Fibroblast of peridontal ligament (primary cell): ENCODE measurements at regions not wholly inside any gene's neighbourhood (a gene's known extent, or its start where the extent isn't known, plus 50 kb on each side); places are given as distances from the start of the nearest gene placed in this dataset.
A peak's percentile ranks its signal among the peaks of the same experiment; 100 is the strongest.

Experiments used
- DNase-seq: peaks from one replicate; pipeline ENCODE4 v3.0.0-alpha.2; 2010; ENCODE audit errors: extremely low read depth

- no peak for DNase-seq
These were observed 53.7 kb upstream of the SMAD1 start for GRCh38 chr4:145427991-145428390.

DNA sequence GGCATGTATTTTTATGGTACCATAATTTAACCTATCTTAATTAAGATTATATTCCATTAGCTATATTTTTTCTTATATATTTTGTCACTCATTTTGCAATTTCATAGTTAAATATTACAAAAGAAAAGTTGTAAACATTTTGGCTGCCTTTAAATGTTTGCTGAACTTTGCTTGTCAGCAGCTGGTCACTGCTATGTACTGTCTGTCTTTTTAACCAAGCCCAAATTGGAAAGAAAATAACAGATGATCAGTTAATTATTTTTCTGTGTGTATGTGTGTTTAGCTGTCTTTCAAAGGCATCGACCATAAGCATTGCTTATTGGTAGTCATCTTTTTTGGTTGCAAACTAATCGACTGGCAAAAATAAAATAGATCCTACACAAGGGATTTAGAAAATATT is 54.4 kb upstream of the SMAD1 start:
- DNase-seq = no peak

DNA sequence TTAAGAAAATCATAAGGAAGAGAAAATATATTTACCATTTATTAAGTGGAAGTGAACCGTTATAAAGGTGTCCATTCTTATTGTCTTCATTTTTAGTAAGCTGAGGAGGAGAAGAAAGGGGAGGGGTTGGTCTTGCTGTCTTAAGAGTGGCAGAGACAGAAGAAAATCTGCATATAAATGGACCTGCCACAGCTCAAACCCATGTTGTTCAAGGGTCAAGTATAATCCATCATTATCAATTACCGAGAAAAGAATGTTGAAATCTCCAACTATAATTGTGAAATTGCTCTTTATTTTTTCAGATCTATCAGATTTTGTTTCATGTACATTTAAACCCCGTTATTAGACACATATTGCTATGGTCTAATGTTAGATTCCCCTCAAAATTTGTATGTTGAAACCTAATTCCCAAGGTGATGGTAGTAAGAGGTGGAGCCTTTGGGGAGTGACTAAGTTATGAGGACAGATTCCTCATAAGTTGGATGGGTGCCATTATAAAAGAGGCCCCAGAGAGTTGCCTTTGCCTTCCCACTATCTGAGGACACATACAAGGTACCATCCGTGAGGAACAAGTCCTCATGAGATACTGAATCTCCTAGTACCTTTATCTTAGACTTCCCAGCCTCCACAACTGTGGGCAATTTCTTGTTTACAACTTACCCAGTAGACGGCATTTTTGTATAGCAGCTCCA is 58.5 kb upstream of the SMAD1 start:
- no peak for DNase-seq

GRCh38 chr4:145420595-145421214 is 60.9 kb upstream of the SMAD1 start:
- no peak for DNase-seq

- DNase-seq = no peak
These were observed 62.9 kb upstream of the SMAD1 start for GRCh38 chr4:145418739-145419138.

DNA sequence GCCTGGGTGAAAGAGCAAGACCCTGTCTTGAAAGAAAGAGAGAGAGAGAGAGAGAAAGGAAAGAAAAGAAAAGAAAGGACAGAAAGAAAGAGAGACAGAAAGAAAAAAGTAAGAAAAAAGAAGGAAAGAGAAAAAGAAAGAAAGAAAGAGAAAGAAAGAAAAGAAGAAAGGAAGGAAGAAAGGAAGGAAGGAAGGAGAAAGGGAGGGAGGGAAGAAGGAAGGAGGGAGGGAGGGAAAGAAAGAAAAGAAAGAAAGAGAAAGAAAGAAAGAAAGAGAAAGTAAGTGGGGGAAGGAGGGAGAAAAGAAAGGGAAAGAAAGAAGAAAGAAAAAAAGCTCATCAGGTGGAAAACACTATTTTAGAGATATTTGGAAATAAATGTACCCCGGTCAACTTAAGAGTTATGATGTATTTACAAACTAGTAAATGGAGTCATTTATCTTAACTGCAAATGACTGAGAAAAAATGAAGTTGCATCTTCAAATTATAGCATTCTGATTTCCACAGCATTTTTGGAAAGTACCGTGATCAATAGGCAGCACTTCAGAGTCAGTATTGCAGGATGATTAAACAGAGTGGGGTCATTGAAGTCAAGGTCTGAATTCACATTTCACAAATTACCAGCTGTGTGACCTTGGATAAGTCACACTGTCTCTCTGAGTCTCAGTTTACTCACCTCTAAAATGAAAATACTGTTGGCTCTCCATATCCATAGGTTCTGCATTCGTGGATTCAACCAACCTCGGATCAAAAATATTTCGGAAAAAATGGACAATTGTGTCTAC is 64.1 kb upstream of the SMAD1 start:
- no peak for DNase-seq

- no peak for DNase-seq
These were observed 66.8 kb upstream of the SMAD1 start for GRCh38 chr4:145414841-145415240.

GRCh38 chr4:145414226-145414625 is 67.4 kb upstream of the SMAD1 start:
- no peak for DNase-seq

DNA sequence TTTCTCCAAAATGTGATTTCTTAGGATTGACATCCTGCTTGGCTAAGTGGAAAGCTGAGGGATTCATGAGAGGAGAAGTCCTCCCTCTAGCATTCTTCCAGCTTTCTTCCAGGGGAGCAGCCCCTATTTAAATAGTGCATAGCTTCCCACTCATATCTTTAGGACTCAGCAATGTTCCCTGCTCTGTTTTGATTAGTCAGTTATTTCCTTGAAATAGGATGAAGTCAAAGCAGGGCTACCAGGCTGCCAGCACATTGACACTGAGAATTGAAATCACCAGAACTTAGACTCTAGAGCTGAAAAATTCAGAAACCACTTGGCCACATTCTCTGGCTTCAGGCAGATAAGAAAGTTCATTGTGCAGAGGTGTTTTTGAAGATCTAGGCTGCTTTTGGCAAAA is 74.7 kb upstream of the SMAD1 start:
- DNase-seq = no peak

DNA sequence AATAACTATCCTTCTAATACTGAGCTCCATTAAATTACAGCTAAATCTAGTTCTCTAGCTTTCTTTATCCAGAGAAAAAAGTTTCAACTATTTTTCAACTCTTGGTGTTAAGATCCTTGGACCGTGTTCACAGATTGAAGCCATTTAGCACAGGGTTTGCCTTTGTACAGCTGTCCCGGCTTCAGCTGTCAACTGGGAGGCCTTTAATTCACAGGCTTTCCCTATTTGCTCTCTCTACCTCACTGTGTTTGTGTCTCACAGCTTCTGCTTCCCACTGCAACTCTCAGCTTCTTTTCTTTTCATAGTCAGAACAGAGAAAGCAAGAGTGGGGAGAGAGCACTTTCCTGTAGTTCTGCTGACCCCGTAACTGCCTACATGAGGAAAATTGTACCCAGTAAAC is 76.9 kb upstream of the SMAD1 start:
- DNase-seq = no peak

DNA sequence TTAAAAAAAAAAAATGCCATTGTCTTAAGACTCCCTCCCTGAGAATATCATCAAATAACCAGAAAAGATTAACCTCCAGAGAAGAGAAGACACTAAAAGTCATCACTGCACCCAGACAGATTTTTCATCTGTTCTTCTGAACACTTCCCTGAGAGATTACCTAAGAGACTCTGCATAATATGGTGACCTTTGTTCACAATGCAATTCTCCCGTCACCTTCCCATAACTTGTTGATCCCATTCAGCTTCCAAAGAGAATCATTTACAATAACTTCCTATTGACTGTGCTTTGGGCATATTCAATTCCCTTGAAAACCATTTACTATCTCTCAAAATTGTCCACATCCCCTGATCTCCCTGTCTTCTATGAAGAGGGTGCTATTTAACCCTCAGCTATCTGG is 85.1 kb upstream of the SMAD1 start:
- no peak for DNase-seq

GRCh38 chr4:145390571-145390970 is 91.1 kb upstream of the SMAD1 start:
- no peak for DNase-seq

- no peak for DNase-seq
These were observed 92.1 kb upstream of the SMAD1 start for GRCh38 chr4:145389550-145389949.

- no peak for DNase-seq
These were observed 93.6 kb upstream of the SMAD1 start for GRCh38 chr4:145388043-145388442.

DNA sequence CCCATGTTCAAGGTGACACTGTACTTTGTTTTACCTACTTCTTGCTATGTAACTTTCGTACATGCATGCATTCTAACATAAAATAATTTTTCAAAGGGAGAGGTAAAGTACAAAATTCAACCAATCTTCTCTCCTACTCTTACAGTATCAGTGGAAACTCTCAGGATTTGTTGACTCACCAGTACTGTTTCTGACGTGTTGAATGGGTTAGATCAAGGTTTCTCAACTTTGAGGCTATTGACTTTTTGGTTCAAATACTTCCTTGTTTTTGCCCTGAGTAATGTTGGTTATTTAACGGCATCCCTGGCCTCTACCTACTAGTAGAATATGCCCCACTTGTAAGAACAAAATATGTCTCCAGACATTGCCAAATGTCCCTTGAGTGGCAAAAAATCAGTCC is 94.6 kb upstream of the SMAD1 start:
- no peak for DNase-seq

- DNase-seq = no peak
These were observed 100.5 kb upstream of the SMAD1 start for GRCh38 chr4:145381163-145381562.

DNA sequence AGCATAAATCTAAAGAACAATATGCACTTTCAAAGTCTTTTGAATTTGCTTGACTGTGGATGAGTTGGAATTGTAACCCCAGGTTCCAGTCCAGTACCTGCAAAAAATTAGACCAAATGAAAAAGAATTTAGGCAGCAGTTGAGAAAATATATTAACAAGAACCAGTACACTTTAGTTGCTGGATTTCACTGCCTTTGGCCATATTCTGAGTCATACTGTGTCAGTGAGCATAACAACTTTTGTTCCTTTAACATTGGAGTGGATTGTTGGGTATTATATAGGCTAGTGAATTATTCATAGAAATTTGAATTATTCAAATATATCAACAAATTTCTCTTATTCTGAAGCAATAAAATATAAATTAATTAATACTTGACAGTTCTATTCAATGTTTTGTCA is 101.5 kb upstream of the SMAD1 start:
- DNase-seq = no peak

DNA sequence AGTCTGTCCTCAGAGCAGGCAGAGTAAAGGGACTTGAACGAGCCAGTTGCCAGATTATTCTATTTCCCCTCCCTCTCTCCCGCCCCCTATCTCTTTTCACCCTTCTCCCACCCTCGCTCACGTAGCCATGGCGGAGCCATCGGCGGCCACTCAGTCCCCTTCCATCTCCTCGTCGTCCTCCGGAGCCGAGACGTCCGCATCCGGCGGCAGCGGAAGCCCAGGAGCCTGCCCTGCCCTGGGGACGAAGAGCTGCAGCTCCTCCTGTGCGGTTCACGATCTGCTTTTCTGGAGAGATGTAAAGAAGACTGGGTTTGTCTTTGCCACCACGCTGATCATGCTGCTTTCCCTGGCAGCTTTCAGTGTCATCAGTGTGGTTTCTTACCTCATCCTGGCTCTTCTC is 106.2 kb upstream of the SMAD1 start:
- DNase-seq = no peak

- no peak for DNase-seq
These were observed 129.1 kb upstream of the SMAD1 start for GRCh38 chr4:145352438-145353145.

DNA sequence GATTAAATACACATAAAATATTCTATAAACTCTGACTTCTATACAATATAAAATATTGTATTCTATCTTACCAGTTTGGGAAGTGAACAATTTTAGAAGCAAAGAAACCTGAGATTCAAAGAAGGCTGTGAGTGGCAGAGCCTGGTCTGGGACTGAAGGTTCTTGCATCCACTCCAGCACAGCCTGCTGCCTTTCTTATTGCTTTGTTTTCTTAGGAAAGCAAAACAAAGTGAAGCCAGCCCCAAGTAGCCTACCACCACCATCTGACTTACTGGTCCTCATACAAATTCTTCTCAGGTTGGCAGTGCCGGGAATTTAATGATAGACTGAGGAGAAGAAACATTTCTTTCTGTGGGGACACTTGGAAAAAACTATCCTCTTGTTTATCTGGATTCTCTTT is 129.7 kb upstream of the SMAD1 start:
- DNase-seq = no peak

DNA sequence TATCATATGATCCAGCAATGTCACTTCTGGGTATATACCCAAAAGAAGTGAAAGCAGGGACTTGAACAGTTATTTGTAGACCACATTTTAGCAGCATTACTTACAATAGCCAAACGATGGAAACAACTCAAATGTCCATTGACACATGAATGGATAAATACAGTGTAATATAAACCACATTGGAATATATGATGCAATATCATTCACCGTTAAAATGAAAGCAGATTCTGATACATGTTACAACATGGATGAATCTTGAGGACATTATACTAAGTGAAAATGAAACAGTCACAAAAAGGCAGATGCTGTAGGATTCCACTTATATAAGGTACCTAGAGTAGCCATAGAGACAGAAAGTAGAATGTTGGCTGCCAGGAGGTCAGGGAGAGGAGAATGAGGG is 130.5 kb upstream of the SMAD1 start:
- peak; percentile 8 for DNase-seq

DNA sequence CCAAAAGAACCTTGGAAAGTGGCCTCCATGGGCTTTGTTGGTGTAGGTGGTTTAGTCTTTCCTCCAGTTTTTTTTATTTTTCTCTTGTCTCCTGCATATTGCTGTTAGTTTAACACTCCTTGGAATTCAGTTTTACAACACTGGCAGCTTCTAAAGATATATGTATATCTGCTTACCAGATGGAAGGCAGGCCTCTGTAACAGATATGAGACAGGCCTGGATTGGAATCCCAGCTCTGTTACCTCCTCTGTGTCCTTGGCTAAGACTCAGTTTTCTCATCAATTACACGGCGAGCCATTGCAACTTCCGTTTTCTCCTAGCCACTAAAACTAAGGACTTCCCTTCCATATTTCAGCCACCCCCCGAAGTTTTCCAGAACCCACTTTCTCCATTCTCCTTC is 133.4 kb upstream of the SMAD1 start:
- DNase-seq = no peak

- peak; percentile 4 for DNase-seq
These were observed 134.0 kb upstream of the SMAD1 start for GRCh38 chr4:145347684-145348083.
